Muscle of back (tissue), 3 donors: ENCODE measurements at regions not wholly inside any gene's neighbourhood (a gene's known extent, or its start where the extent isn't known, plus 50 kb on each side); places are given as distances from the start of the nearest gene placed in this dataset.
"Not testable (repeated sequence)": the region's sequence is repeated elsewhere in the genome, so short reads cannot be mapped to it uniquely, and the experiment has no call there.

Experiments used
- DNase-seq, 3 donors: peaks; one replicate each; pipeline versions ENCODE4 v3.0.0 to v3.0.0-alpha.2; 2013

- DNase-seq = no peak
These were observed 245.4 kb upstream of the TFAP2D start for GRCh38 chr6:50467931-50468330.

GRCh38 chr6:50471041-50471440 is 242.3 kb upstream of the TFAP2D start:
- no peak for DNase-seq

GRCh38 chr6:50510361-50510760 is 203.0 kb upstream of the TFAP2D start:
- no peak for DNase-seq

GRCh38 chr6:50520326-50521266 is 192.7 kb upstream of the TFAP2D start:
- peak in 2 of 3 donors; percentile 17 to 38 for DNase-seq

- DNase-seq = no peak
These were observed 189.0 kb upstream of the TFAP2D start for GRCh38 chr6:50524341-50524740.

GRCh38 chr6:50527985-50528384 is 185.3 kb upstream of the TFAP2D start:
- no peak for DNase-seq

- DNase-seq = no peak
These were observed 173.9 kb upstream of the TFAP2D start for GRCh38 chr6:50539447-50539846.

GRCh38 chr6:50541941-50542340 is 171.4 kb upstream of the TFAP2D start:
- DNase-seq = no peak

- no peak for DNase-seq
These were observed 169.7 kb upstream of the TFAP2D start for GRCh38 chr6:50543666-50544065.

- DNase-seq = peak; percentile 10 to 28 (median 12)
These were observed 164.3 kb upstream of the TFAP2D start for GRCh38 chr6:50549026-50549425.

GRCh38 chr6:50549475-50549874 is 163.9 kb upstream of the TFAP2D start:
- DNase-seq = peak in 2 of 3 donors; percentile 13 to 48

- no peak for DNase-seq
These were observed 157.3 kb upstream of the TFAP2D start for GRCh38 chr6:50555982-50556381.

GRCh38 chr6:50565004-50565403 is 148.3 kb upstream of the TFAP2D start:
- no peak for DNase-seq

- not testable (repeated sequence) for DNase-seq
These were observed 142.1 kb upstream of the TFAP2D start for GRCh38 chr6:50571230-50571629.

GRCh38 chr6:50585441-50586330 is 127.6 kb upstream of the TFAP2D start:
- DNase-seq = no peak

- no peak for DNase-seq
These were observed 127.0 kb upstream of the TFAP2D start for GRCh38 chr6:50586331-50586675.

- no peak for DNase-seq
These were observed 123.4 kb upstream of the TFAP2D start for GRCh38 chr6:50589751-50590470.

GRCh38 chr6:50591135-50591534 is 122.2 kb upstream of the TFAP2D start:
- DNase-seq = peak in 1 of 3 donors; percentile 2

- DNase-seq = no peak
These were observed 113.0 kb upstream of the TFAP2D start for GRCh38 chr6:50600280-50600679.

GRCh38 chr6:50602292-50602691 is 111.0 kb upstream of the TFAP2D start:
- DNase-seq = peak; percentile 21 to 49 (median 31)

- DNase-seq = no peak
These were observed 104.9 kb upstream of the TFAP2D start for GRCh38 chr6:50608421-50608820.

GRCh38 chr6:50610562-50610961 is 102.8 kb upstream of the TFAP2D start:
- DNase-seq = no peak
